Transverse colon (tissue), 4 donors: ENCODE measurements at regions not wholly inside any gene's neighbourhood (a gene's known extent, or its start where the extent isn't known, plus 50 kb on each side); places are given as distances from the start of the nearest gene placed in this dataset.

ENCODE experiments used
- DNase-seq: peaks from one replicate; pipeline ENCODE4 v3.0.0-alpha.2; 2019
- H3K27ac ChIP-seq, 4 donors: fragments of 200-600 bp; sonication (generic); 2 replicates each; pipeline ENCODE4 v1.5.1; 2016 to 2018; ENCODE audit warnings: inconsistent platforms in 4 of 4
- H3K27me3 ChIP-seq: fragments of 200-600 bp; sonication (generic); 2 replicates; pipeline ENCODE4 v1.5.1; 2017; ENCODE audit warnings: inconsistent platforms
- H3K36me3 ChIP-seq, 4 donors: fragments of 200-600 bp; sonication (generic); 2 replicates each; pipeline ENCODE4 v1.5.1; 2017 to 2019; ENCODE audit warnings: inconsistent platforms in 4 of 4
- H3K4me1 ChIP-seq, 4 donors: fragments of 200-600 bp; sonication (generic); 2 replicates each; pipeline ENCODE4 v1.5.1; 2017 to 2020; ENCODE audit warnings: inconsistent platforms in 4 of 4
- H3K4me3 ChIP-seq, 4 donors: fragments of 200-600 bp; sonication (generic); 1 replicate in 1 of 4; 2 replicates in 3 of 4; pipeline versions ENCODE4 v1.5.1 to v1.6.1; 2017 to 2019; ENCODE audit warnings: inconsistent platforms in 4 of 4
- H3K9me3 ChIP-seq, 2 donors: fragments of 200-600 bp; sonication (generic); 2 replicates each; pipeline ENCODE4 v1.5.1; 2017 to 2019; ENCODE audit warnings: inconsistent platforms in 2 of 2
- EP300 ChIP-seq: sonication (generic); formaldehyde crosslinking; IDR thresholded peaks from one replicate; pipeline ENCODE4 v1.6.1; 2017; ENCODE audit warnings: antibody characterized with exemption, low read depth
- POLR2A ChIP-seq: fragments of 450-650 bp; IDR thresholded peaks from one replicate; pipeline ENCODE4 v1.6.1; 2016; ENCODE audit warnings: antibody characterized with exemption, mild to moderate bottlenecking, moderate library complexity
- POLR2AphosphoS5 ChIP-seq, 3 donors: sonication (generic); formaldehyde crosslinking; IDR thresholded peaks; one replicate each; pipeline ENCODE4 v1.6.1; 2016; ENCODE audit warnings: antibody characterized with exemption in 3 of 3
- WGBS, 2 donors: methylation state at CpG; one replicate each; pipeline ENCODE4 v1.1.5; 2018; ENCODE audit warnings: low coverage in 1 of 2; 5-methylcytosine and 5-hydroxymethylcytosine counted together
- in situ Hi-C, 4 donors: fragments of 200-750 bp; cut with MboI; loops; one replicate each; pipeline versions ENCODE4 v1.15.0 to v1.15.1; 2017; ENCODE audit warnings: low sequenced_read_pairs in 3 of 4, low pct_ligation_motif_present in 1 of 4, low pct_unique_long_range_greater_than_20kb in 1 of 4
- intact Hi-C: fragments of 100-400 bp; cut with DNase I; formaldehyde crosslinking; loops from one replicate; pipeline ENCODE4 v1.15.1; 2023; ENCODE audit warnings: low total_unique reads
- TF ChIP-seq, protein P1 (sequence below), 5 experiments: fragments of 200-600 bp in 3 of 5; fragments of 450-650 bp in 2 of 5; sonication (generic) in 3 of 5; IDR thresholded peaks; 1 replicate in 2 of 5; 2 replicates in 3 of 5; pipeline ENCODE4 v1.5.1; 2016 to 2017; ENCODE audit warnings: antibody characterized with exemption in 5 of 5, inconsistent platforms in 3 of 5, mild to moderate bottlenecking in 2 of 5, moderate library complexity in 1 of 5

DNA sequence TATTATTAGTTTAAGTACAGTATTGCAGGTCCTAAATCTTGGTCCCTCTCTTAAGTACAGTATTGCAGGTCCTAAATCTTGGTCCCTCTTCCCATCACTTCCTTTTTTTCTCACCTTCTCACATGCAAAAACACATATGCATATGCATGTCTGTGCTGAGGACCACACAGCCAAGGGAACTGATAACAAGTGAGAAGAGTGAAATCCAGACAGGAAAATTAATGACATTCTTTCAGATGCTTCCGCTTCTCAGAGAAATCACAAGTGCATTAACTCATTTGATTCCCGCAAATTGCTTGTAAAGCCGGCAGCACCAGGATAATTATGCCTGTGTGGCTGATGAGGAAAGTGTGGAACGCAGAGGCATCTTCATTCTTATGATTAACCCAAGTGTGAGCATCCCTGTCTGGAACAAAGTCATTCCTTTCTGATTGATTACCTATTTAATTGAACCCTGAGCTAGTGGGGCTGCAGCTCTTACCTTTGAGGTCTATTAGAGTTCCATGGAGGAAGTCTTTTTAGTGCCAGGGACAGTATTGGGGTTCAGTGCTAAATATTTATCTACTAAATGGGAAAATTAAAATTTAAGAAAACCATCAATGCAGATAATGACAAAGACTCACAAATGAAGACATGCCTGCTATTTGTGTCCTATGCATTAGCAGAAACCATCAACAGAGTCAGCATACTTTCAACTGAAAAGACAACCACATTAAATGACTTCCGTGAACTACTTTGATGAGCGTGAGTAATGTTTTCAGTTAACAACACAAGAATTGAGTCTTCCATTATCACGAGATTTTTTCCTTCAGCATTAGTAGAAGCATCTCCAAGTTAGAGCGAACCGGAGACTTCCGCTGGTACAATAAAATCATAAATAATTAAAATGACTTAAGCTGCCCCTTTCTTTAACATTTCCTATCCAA is 220.4 kb upstream of the SLC35G4 start:
- H3K36me3 ChIP-seq = no peaks in the 10 kb centered on the region
- intact Hi-C loops = no loop called here
- DNase-seq = no peak
- 85 to 86% methylated on average over 9 to 10 of the region's 10 CpGs for WGBS, 2 donors
- no peak for TF ChIP-seq EP300
- TF ChIP-seq POLR2A = no peak
- TF ChIP-seq, protein P1, sequence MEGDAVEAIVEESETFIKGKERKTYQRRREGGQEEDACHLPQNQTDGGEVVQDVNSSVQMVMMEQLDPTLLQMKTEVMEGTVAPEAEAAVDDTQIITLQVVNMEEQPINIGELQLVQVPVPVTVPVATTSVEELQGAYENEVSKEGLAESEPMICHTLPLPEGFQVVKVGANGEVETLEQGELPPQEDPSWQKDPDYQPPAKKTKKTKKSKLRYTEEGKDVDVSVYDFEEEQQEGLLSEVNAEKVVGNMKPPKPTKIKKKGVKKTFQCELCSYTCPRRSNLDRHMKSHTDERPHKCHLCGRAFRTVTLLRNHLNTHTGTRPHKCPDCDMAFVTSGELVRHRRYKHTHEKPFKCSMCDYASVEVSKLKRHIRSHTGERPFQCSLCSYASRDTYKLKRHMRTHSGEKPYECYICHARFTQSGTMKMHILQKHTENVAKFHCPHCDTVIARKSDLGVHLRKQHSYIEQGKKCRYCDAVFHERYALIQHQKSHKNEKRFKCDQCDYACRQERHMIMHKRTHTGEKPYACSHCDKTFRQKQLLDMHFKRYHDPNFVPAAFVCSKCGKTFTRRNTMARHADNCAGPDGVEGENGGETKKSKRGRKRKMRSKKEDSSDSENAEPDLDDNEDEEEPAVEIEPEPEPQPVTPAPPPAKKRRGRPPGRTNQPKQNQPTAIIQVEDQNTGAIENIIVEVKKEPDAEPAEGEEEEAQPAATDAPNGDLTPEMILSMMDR (IDR thresholded peaks at IDR 0.05) = no peak
- TF ChIP-seq POLR2AphosphoS5 (IDR thresholded peaks at IDR 0.05) = no peak
- no peak overlapping the region for H3K4me3 ChIP-seq
- no peaks in the 10 kb centered on the region for H3K9me3 ChIP-seq
- in situ Hi-C loops = no loop called here
- H3K4me1 ChIP-seq = no peaks in the 10 kb centered on the region
- no peak overlapping the region for H3K27ac ChIP-seq
- no peaks in the 10 kb centered on the region for H3K27me3 ChIP-seq

DNA sequence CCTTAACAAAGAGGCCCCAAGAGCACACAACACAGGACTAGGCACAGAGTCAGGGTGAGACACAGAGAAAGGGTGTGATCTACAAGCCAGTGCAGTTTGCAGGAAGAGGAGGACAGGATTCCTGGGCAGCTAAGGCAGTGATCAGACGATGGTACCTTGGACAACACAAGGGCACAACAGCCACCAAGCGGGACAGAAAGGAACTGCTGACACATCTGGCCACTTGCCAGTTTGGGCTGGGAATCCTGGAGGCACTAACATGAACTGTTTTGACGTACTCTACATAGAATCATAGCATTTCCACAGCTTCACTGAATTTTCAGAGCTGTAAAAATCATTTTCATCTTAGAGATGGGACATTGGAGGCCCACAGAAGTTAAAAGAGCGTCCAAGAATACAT is 221.5 kb upstream of the SLC35G4 start:
- 11 to 42% methylated on average over 2 to 4 of the region's 4 CpGs for WGBS, 2 donors
- Histone ChIP-seq H3K4me3 (no peak overlapping the region), H3K27me3 (no peaks in the 10 kb centered on the region), H3K4me1 (no peaks in the 10 kb centered on the region), H3K27ac (no peak overlapping the region), H3K9me3 (no peaks in the 10 kb centered on the region), H3K36me3 (no peaks in the 10 kb centered on the region)
- DNase-seq = peak; percentile 13
- no peak for TF ChIP-seq POLR2AphosphoS5 (IDR thresholded peaks at IDR 0.05)
- TF ChIP-seq EP300 = no peak
- TF ChIP-seq, protein P1 (IDR thresholded peaks at IDR 0.05) = no peak
- intact Hi-C loops (no loop called here), in situ Hi-C loops (no loop called here)

DNA sequence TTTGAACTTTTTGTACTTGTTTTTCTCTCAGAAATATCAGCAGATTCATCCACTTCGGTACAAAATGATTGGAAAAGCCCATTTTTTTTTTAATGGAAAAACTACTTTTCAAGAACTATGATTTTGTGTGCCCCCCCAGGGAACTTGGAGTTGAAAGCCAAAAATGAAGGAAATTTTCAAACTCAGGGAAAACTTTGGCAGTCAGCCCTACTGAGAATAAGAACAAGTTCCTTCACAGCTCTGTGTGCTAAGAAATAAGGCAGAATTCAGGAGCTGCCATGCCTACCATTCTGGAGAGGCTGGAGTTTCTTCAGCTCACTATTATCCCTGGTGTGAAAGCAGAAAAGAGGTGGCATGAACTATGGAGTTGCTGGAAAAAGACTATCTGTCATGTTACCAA is 226.0 kb upstream of the SLC35G4 start:
- intact Hi-C loops (no loop called here), in situ Hi-C loops (no loop called here)
- no peak for DNase-seq
- Histone ChIP-seq H3K4me1 (no peaks in the 10 kb centered on the region), H3K36me3 (no peaks in the 10 kb centered on the region), H3K9me3 (no peaks in the 10 kb centered on the region), H3K27me3 (no peaks in the 10 kb centered on the region), H3K27ac (no peak overlapping the region), H3K4me3 (no peak overlapping the region)
- TF ChIP-seq POLR2A (no peak), POLR2AphosphoS5 (IDR thresholded peaks at IDR 0.05) (no peak), EP300 (no peak)
- TF ChIP-seq, protein P1 (IDR thresholded peaks at IDR 0.05) = no peak
- 46 to 49% methylated on average over 1 of the region's 1 CpG for WGBS, 2 donors

DNA sequence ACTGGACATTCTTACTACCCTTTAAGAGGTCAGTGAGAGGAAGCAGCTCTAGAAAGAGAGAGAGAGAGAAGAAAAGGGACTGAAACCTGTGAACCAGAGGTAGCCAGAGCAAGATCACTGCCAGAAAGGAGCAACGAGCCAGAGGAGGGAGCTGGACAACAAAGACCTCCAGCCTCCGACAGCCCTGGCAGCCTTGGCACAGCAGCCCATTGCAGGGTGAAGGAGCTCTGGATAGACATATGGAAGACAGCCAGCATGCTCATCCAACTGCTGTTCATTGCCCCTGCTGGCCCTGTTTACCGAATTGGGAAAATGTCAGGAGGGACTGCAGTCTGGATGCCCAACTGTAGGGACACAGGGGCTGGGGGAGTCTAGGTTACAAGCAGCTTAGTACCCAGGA is 228.4 kb upstream of the SLC35G4 start:
- in situ Hi-C loops = no loop called here
- Histone ChIP-seq H3K27me3 (no peaks in the 10 kb centered on the region), H3K36me3 (no peaks in the 10 kb centered on the region), H3K4me3 (no peak overlapping the region), H3K4me1 (no peaks in the 10 kb centered on the region), H3K9me3 (no peaks in the 10 kb centered on the region), H3K27ac (no peak overlapping the region)
- DNase-seq = no peak
- intact Hi-C loops = no loop called here
- TF ChIP-seq, protein P1 (IDR thresholded peaks at IDR 0.05) = no peak
- TF ChIP-seq EP300 (no peak), POLR2A (no peak), POLR2AphosphoS5 (IDR thresholded peaks at IDR 0.05) (no peak)
- WGBS, 2 donors = 60 to 79% methylated on average over 1 to 3 of the region's 3 CpGs
